ENCODE measurements at regions not wholly inside any gene's neighbourhood (a gene's known extent, or its start where the extent isn't known, plus 50 kb on each side); places are given as distances from the start of the nearest gene placed in this dataset.
"Not testable (repeated sequence)": the region's sequence is repeated elsewhere in the genome, so short reads cannot be mapped to it uniquely, and the experiment has no call there.

DNA sequence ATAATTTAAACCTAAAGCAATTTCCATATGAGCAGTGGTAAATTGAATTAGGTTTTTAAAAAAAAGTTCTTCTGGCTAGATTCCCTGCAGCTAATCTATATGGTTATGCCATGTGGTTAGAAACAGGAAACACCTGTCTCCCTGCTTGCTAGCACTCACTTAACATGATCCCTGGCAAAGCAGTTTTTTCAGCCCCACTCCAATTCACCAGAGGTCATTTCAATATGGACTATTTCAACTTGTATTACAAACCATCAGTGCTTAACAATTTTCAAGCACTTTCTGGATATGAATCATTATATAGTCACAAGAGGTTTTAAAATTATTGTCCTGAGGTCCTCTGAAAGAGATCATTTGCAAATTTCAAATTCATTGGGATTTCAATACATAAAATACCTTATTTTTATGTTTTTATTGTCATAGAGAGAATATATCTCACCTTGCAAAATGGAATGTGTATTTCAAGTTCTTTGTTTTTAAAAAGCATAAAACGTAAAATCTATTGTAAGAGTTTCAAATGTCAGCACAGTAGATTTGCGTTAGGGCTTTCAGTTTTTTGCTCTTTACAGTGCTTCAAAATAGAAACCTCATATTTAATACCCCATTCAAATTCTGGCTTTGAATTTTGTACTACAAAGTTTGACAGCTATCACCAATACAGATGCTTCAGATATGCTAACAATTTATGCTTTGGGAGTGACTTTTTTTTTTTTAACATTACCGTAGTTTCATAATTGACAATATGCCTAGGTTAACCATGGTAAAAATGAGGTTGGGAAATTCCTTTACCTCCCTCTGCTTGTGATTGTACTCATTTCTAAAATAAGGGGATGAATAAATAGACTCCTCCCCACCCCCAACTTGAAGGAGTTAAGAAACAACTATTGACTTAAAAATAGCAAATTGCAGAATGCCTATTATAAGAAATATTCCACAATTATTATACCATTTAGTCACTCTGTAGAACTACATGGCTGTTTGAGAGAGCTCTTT is 117.5 kb upstream of the HGF start:
- DNase-seq = peak in 3 of 4 experiments; percentile 6 to 14 (median 13)

DNA sequence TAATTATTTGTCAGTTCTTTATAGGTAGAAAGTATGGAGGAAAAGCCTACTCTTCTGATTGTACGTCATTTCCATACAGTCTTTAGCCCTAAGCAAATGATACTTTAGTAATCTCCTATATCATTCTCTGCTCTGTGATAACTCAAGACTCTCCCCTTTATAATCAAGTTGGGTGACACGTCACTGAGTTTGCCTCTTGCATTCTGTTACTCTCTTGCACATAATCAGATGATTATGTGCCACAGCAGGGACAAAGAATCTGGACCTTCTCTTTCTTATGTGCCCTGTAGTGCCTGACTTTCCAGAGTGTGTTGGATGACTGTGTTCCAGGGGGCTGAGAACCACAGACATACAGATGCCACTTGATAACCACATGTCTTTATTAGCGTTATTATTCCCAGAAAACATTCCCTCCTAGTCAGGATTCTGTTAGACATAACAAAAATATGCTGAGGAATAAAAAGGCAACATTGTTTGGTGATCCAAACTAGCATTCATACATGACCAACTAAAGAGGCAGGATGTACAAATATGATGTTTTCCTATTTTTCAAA is 116.4 kb upstream of the HGF start:
- DNase-seq = no peak

DNA sequence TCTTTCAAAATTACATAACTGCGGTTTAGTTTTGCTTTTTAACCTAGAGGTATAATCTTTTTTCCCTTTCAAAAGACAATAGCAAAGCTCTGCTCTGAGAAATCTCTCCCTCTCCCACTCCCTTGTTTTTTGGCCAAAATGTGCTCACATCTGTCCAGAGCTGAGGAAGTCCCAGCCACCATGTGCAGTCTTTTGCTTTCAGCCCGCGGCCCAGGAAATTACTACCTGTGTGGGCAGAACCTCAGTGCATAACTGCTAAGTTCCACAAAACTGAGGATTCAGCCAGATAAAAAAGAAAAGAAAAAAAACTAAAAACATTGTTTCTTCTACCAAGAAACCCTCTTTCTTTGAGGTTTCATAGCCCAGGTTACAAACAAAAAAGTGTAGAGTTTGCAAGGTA is 115.0 kb upstream of the HGF start:
- DNase-seq = peak in 3 of 4 experiments; percentile 3 to 48 (median 22)

DNA sequence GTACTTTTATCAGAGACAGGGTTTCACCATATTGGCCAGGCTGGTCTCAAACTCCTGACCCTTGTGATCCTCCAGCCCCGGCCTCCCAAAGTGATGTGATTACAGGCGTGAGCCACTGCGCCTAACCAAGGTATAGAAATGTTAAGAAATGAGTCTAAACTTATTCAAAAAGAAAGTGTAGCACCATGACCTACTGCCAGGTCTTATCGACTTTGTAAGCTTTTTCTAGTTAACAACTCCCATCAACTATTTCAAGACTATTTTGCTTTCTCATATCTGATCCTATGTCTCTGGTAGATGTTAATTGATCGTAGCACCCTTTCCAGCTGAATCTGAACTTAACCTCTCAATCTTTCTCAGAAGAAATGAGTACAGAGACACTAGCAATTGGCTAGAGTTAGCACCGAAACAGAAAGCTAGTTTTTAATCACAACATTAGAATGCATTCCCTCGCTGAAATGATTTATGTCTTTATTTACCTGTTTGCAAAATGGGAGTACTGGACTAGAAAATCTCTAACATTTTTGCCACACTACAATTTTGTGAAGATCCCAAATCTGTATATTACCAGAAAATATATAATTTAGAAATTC is 114.0 kb upstream of the HGF start:
- no peak for DNase-seq

DNA sequence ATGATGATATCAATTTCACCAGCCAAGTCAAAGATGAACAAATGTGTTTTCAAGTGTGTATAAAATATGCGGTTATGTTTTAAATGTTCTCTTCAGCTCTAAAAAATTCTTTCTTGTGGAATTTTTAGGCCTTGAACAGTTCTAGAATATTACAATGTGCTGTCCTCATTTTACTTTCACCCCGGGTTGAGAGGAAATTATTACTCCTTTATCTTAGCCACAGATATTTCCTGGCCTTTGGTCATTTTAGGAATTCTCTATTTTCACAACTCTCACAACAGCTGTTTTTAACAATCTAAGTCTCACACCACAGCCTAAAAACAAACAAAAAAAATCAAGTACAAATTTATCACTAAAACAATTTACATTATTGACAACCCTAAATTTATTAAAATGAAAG is 112.2 kb upstream of the HGF start:
- DNase-seq = no peak

DNA sequence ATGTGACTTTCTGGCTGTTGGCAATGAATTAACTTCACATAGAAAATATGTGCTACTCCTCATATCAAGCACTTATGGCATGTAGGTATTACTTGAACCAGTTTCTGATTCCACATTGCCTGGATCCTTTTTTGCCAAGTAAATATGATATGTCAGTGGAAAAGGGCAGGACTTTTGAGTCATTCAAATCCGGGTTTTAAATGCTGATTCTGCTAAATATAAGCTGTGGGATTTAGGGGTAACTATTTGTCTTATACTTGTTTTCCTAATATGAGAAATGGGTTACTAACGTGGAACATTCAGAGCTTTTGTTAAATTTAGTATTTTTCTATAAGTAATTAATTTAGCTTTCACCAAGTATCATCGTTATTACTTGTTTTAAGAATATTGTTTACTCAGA is 108.0 kb upstream of the HGF start:
- no peak for DNase-seq

DNA sequence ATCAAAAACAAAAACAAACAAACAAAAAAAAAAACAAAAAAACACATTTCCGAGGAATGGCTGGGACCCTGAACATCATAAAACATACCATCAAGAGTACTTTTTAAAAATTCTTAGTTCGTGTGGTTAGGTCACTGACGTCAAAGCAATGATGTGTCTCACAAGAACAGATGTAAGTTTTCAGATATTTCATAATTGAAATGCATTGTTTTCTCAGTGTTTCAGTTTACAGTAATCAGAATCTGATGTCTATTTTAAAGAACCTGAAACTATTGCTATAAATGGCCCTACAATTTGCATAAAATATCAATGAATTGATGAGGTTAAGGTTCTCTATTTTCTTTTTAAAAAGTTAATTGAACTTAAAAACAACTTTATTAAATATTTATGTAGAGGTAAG is 103.7 kb upstream of the HGF start:
- no peak for DNase-seq

DNA sequence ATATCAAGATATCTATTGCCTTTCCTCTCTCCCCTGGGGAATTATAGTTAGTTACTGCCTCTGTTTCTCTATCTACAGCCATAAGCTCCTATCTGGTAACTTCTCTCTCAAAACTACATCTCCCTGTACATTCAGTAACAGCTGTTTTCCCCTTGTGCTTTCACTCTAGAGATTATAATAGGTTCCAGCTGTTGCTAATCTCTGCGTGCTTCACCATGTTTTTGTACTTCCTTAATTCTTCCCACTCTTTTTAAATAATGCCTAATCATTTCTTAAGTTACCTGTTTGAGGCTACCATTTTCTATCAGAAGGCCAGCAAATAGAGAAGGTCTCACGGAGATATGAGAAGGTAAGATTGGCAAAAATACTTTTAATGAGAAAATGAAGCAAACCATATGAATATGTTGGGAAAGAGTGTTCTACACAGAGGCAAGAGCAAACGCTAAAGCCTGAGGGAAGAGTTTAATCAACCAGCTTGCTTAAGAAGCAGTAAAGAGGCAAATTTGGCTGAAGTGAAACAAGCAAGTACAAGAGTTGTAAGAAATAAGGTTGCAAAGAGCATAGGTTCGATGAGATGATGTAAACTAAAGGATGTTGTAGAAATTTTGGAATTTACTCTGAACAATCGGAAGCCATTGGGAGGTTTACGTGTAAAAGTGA is 101.9 kb upstream of the HGF start:
- no peak for DNase-seq

DNA sequence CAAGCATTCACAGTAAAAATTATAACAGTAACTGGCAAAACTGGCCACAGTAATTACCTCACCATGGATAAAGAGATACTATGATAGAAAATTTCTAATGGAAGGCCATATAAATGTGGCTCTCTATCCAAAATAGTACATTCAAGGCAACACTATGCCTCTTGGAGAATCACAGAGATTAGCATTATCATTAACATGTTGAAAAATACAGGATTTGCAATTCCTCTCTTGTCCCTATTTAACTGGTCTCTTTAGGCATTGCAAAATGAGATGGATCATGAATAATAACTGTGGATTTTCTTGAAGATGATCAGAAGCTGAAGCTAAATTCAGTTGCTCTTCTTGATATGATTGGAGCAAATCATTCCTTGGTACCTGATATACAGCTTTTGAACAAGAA is 100.8 kb upstream of the HGF start:
- no peak for DNase-seq

DNA sequence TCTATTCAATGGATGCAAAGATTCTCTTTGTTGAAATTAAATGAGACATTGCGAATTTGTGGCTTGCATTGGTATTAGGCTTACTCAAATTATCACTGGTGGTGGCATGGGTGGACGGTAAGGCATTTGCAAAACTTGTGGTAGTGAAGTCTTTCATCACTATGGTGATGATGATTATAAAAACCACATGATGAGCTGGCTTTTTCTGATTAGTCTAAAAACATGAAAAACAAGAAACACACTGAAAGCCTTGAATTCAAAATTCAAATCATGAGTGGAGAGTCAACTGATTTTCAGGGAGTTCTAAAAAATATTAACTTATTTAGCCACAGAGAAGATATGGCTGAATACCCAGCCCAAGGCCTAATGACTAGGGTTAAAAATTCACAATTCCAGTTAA is 99.8 kb upstream of the HGF start:
- no peak for DNase-seq

DNA sequence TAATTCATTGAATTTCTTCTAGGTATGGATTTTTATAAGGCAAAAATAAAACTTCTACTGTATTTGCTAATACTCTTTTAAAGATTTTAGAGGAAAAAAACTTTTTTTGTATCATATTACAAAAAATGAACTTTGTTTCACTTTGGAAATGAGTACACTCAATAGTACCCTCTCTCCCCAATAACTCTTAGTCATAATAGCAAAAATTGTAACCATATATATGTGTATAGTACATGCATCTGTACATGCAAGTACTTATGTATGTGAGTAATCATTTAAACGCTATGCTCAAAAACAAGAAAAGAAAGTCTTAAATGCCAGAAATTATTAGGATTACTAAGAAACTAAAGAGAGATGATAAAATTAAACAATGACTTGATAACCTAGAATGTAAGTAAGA is 95.9 kb upstream of the HGF start:
- DNase-seq = no peak

DNA sequence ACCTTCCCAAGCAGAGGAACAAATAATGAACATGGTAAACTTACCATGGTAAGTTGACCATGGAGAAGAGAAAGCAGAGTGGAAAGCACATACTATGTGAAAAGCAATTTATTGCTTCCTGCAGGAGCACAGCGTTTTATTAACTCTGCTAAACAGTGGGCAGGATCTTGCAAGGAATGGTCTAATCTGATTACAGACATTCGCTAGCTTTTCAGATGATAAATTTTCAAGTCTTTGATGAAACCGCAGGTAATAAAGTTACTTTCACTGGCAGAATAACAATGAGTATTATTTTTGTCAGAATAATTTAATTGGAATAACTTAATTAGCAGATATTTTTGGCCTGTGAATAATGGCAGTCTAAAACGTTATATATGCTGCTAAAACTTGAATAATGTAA is 89.6 kb upstream of the HGF start:
- DNase-seq = no peak

DNA sequence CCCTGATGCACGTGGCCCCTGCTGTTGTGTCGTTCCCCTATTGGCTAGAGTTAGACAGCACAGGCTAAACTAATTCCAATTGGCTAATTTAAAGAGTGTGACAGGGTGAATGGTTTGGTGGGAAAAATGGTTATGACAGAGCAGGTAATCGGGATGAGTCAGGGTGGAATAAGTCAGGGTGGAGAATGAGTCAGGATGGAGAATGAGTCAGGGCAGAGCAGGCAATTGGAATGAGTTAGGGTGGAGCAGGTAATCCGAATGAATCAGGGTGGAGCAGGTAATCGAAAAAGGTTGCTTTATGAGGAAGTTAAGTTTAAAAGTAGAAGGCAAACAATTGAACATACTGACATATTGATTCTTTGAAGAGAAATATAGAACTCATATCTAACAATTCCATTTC is 89.0 kb upstream of the HGF start:
- DNase-seq = not testable (repeated sequence)

DNA sequence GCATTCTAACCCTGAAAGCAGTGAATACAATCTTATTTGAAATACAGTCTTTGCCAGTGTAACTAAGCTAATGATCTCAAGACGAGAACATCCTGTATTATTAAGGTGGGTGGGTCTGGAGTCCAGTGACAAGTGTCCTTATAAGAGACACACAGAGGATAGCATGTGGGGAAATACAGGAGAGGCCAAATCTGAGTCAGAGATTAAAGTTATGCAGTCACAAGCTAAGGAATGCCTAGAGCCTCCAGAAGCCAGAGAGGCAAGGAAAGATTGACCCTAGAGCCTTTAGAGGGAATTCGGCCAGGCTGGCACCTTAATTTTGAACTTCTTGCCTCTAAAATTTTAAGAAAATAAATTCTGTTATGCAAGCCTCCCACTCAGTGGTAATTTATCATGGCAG is 87.5 kb upstream of the HGF start:
- no peak for DNase-seq

DNA sequence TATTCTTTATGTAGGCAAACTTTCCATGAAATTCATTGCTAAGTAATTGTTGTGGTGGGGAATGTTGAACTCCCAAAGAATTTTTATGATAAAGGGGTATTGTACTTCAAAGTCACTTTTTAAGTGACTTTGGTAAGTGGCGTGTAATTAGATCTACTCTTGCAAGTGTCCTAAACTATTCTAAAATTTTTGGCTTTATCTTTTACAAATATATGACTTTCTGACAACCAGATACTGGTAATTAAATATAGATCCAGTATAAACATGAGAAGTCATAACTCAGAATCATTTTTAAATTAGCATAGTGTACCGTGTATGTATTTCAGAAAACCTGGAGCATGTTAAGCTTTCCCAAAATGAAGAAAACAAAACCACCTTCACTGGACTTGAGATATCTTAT is 84.7 kb upstream of the HGF start:
- no peak for DNase-seq

DNA sequence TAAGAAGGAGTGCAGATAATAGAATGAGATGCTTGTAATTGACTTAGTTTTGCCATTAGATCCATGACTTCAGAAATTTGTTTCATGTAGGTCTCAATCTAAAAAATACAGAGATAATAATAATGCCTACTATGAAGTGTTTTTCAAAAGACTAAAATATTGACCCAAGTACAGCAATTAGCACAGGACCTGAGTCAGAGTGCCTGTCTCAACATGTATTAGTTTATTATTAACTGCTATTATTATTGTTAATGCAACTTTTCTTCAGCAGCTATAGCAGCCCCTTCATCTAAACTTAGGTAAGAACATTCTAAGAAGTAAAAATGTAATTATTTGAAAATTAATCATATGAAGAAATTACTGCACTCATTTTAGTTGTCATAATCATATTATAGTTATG is 82.9 kb upstream of the HGF start:
- DNase-seq = no peak

DNA sequence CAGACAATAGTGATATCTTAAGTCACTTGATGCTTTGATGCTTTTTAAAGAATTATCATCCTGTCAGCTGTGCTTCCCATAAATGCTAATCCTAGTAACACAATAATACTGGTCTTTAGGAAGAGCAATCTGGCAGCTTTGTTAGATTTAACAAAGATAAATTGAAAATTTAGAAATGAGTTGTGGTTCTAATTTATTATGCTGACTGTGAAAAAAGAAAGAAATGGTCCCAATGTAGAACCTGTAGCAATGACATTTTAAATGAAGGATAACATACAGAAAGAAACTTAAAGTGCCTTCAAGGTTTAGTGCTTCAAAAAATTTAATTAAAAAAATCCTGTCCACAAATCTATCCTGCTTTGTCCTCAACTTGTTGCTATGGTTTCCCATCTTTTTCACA is 81.6 kb upstream of the HGF start:
- DNase-seq = no peak

DNA sequence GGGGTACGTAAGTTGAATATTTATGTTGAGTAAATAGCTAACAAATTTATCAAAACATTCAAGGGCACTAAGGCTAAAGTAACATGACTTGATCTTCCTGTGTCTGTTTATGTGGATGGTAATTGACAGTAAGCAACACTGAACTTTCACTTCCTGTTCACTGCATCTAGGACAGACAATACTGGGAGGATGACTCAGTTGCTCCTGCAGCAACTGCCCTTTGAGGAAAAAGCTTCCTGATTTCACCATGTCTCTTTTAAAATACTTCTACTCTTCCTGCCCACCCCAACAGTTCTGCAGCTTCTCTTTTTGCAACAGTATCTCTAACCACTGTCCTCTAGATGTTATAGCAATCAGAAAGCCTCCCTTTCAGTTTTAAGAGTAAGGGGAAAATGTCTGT is 76.6 kb upstream of the HGF start:
- DNase-seq = peak; percentile 79 to 97 (median 90)

DNA sequence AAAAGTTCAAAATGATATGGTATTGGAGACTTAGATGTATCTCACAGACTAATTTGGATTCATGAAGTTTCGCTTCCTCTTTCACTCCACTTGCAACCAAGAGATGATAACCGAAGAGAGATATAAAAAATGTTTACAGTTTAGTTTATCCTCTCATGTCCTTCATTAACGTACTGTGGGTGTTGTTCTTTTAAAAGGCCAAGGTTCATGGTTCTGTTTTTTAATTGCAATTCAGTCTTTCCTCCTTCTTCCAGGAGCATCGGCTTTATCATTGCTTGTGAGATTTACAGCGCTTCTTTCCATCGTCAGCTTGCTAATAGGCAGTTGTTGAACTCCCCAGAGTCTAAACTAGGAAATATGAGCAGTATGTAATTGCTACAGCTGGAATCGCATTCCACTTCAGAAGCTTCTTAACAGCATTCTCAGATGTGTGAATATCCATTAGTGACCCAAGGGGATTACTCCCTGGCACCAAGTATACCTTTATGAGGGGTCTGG is 75.9 kb upstream of the HGF start:
- peak; percentile 28 to 70 (median 46) for DNase-seq

DNA sequence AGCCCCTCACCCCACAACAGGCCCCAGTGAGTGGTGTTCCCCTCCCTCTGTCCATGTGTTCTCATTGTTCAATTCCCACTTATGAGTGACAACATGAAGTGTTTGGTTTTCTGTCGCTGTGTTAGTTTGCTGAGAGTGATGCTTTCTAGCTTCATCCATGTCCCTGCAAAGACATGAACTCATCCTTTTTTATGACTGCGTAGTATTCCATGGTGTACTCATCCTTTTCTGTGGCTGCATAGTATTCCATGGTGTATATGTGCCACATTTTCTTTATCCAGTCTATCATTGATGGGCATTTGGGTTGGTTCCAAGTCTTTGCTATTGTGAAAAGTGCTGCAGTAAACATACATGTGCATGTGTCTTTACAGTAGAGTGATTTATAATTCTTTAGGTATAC is 73.8 kb upstream of the HGF start:
- not testable (repeated sequence) for DNase-seq

DNA sequence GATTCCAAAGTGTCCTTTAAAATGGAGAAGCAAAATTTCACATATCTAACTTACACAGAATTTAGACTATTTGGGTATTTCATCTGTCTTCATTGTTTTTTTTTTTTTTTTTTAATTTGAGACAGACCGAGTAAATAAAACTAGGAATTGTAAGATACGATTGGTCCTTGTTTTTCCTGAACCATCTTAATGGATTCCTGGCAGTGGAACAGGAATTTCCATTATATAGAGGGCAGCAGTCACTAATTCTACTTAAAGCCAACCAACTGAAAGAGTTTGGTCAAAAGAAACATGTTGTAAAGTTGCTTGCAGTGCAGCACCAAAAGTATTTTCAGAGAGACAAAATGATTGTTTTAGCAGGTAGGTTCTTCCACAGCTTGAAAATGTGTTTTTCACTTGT is 72.5 kb upstream of the HGF start:
- no peak for DNase-seq

DNA sequence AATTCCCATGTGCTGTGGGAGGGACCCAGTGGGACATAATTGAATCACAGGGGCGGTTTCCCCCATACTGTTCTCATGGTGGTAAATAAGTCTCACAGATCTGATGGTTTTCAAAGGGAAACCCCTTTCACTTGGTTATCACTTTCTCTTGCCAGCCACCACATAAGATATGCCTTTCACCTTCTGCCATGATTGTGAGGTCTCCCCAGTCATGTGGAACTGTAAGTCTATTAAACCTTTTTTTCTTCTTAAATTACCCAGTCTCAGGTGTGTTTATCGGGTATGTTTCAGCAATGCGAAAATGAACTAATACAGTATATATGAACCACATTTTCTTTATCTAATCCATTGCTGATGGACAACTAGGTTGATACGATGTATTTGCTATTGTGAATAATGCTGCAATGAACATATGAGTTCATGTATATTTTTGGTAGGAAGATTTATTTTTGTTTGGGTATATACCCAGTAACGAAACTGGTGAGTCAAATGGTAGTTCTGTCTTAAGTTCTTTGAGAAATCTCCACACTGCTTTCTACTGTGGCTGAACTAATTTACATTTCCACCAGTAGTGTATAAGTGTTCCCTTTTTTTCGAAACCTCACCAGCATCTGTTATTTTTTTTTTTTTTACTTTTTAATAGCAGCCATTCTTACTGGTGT is 70.0 kb upstream of the HGF start:
- DNase-seq = peak; percentile 4 to 69 (median 38)

DNA sequence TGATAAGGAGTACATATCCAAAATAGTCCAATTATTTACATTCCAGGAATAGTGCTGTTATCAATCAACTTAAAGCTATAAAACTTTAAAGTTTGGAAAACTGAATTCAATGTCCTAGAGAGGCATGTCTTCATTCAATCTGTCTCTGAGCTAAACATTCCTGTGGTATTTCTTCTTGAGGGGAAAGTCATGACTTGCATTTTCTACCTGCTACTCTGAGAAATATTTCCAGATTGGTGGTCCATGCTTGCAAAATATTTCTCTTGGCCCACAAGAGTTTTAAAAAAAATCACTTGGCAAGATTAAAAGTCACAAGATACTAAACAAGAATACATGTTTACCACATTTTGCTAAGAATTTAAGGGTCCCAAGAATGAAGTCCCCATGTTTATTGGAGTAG is 63.6 kb upstream of the HGF start:
- DNase-seq = no peak

All from suppressor macrophage (primary cell).